ENCODE measurements at regions not wholly inside any gene's neighbourhood (a gene's known extent, or its start where the extent isn't known, plus 50 kb on each side); places are given as distances from the start of the nearest gene placed in this dataset.

DNA sequence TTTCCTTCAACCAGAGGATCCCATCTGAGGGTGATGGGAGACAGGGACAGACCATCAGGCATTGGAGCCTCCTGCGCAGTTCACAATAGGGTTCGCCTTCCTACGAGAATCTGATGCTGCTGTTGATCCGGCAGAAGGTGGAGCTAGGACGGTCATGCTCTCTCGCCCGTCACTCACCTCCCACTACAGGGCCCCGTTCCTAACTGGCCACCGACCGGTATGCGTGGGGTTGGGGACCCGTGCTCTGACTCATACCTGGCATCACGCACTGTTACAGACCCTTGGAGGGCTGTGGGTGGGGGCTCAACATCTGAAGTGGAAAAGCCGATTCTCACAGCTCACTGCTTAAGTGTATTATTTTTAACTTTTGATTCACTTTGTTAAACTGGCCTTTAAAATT lies 402.3 kb downstream of the BRD1 start:
- TF ChIP-seq, protein P1, sequence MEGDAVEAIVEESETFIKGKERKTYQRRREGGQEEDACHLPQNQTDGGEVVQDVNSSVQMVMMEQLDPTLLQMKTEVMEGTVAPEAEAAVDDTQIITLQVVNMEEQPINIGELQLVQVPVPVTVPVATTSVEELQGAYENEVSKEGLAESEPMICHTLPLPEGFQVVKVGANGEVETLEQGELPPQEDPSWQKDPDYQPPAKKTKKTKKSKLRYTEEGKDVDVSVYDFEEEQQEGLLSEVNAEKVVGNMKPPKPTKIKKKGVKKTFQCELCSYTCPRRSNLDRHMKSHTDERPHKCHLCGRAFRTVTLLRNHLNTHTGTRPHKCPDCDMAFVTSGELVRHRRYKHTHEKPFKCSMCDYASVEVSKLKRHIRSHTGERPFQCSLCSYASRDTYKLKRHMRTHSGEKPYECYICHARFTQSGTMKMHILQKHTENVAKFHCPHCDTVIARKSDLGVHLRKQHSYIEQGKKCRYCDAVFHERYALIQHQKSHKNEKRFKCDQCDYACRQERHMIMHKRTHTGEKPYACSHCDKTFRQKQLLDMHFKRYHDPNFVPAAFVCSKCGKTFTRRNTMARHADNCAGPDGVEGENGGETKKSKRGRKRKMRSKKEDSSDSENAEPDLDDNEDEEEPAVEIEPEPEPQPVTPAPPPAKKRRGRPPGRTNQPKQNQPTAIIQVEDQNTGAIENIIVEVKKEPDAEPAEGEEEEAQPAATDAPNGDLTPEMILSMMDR (IDR thresholded peaks at IDR 0.05) = no peak
- TF ChIP-seq POLR2AphosphoS5 (IDR thresholded peaks at IDR 0.05; ENCODE audit: low read depth, low read length) = no peak
- TF ChIP-seq SIN3A (IDR thresholded peaks at IDR 0.05; ENCODE audit: borderline replicate concordance, insufficient read depth, low read depth, low read length) = no peak
- TF ChIP-seq TCF7L2 (IDR thresholded peaks at IDR 0.05; ENCODE audit: low read depth, low read length) = no peak
- TF ChIP-seq, protein P2, sequence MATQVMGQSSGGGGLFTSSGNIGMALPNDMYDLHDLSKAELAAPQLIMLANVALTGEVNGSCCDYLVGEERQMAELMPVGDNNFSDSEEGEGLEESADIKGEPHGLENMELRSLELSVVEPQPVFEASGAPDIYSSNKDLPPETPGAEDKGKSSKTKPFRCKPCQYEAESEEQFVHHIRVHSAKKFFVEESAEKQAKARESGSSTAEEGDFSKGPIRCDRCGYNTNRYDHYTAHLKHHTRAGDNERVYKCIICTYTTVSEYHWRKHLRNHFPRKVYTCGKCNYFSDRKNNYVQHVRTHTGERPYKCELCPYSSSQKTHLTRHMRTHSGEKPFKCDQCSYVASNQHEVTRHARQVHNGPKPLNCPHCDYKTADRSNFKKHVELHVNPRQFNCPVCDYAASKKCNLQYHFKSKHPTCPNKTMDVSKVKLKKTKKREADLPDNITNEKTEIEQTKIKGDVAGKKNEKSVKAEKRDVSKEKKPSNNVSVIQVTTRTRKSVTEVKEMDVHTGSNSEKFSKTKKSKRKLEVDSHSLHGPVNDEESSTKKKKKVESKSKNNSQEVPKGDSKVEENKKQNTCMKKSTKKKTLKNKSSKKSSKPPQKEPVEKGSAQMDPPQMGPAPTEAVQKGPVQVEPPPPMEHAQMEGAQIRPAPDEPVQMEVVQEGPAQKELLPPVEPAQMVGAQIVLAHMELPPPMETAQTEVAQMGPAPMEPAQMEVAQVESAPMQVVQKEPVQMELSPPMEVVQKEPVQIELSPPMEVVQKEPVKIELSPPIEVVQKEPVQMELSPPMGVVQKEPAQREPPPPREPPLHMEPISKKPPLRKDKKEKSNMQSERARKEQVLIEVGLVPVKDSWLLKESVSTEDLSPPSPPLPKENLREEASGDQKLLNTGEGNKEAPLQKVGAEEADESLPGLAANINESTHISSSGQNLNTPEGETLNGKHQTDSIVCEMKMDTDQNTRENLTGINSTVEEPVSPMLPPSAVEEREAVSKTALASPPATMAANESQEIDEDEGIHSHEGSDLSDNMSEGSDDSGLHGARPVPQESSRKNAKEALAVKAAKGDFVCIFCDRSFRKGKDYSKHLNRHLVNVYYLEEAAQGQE (IDR thresholded peaks at IDR 0.05; ENCODE audit: insufficient read depth in 1 of 2, low read depth in 2 of 2, low read length in 1 of 2) = no peak

Data from Panc1 (cell line).